Breast epithelium (tissue), 3 donors: ENCODE measurements at regions not wholly inside any gene's neighbourhood (a gene's known extent, or its start where the extent isn't known, plus 50 kb on each side); places are given as distances from the start of the nearest gene placed in this dataset.

Source experiments
- POLR2A ChIP-seq: fragments of 450-650 bp; IDR thresholded peaks from one replicate; pipeline ENCODE4 v1.6.1; 2016; ENCODE audit warnings: antibody characterized with exemption, mild to moderate bottlenecking, moderate library complexity
- POLR2AphosphoS5 ChIP-seq, 3 donors: sonication (generic); formaldehyde crosslinking; IDR thresholded peaks; one replicate each; pipeline ENCODE4 v1.6.1; 2017; ENCODE audit warnings: antibody characterized with exemption in 3 of 3
- TF ChIP-seq, protein P1 (sequence below), 3 donors: fragments of 450-650 bp; IDR thresholded peaks; one replicate each; pipeline ENCODE4 v1.5.1; 2016 to 2017; ENCODE audit warnings: antibody characterized with exemption in 3 of 3, mild to moderate bottlenecking in 3 of 3, moderate library complexity in 3 of 3

DNA sequence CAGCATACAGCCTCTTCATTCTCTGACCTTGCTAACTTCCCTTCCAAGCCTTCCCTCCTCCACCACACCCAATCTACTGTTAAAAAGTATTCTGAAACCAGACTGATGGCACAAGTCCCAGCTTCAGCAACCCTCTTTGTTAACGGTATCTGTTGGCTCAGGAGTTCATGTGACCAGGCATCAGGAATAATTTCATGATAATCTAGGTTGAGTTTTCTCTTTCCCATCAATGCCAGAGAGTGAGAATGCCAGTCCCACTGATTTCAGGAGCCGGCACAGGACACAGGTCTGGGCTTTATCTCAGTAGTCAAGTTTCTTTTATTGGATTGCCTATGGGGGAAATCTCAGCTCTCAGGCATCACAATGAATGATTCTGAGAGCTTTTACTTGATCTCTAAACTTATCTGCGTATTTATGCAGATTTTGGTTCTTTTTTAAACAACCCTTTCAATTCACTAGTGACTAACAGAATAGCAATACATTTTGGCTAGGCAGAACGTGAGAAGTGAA lies 231.0 kb upstream of the LYZL1 start:
- TF ChIP-seq POLR2A (no peak), POLR2AphosphoS5 (IDR thresholded peaks at IDR 0.05) (no peak)
- TF ChIP-seq, protein P1, sequence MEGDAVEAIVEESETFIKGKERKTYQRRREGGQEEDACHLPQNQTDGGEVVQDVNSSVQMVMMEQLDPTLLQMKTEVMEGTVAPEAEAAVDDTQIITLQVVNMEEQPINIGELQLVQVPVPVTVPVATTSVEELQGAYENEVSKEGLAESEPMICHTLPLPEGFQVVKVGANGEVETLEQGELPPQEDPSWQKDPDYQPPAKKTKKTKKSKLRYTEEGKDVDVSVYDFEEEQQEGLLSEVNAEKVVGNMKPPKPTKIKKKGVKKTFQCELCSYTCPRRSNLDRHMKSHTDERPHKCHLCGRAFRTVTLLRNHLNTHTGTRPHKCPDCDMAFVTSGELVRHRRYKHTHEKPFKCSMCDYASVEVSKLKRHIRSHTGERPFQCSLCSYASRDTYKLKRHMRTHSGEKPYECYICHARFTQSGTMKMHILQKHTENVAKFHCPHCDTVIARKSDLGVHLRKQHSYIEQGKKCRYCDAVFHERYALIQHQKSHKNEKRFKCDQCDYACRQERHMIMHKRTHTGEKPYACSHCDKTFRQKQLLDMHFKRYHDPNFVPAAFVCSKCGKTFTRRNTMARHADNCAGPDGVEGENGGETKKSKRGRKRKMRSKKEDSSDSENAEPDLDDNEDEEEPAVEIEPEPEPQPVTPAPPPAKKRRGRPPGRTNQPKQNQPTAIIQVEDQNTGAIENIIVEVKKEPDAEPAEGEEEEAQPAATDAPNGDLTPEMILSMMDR (IDR thresholded peaks at IDR 0.05), result no peak
